ENCODE measurements at regions not wholly inside any gene's neighbourhood (a gene's known extent, or its start where the extent isn't known, plus 50 kb on each side); places are given as distances from the start of the nearest gene placed in this dataset.
"Not testable (repeated sequence)": the region's sequence is repeated elsewhere in the genome, so short reads cannot be mapped to it uniquely, and the experiment has no call there.

- no peak for DNase-seq (ENCODE audit: low read depth)
Observed at GRCh38 chr3:139095803-139096466, 51.2 kb upstream of the PRR23C start.

- no peak for DNase-seq (ENCODE audit: low read depth)
Observed at GRCh38 chr3:139096670-139097069, 52.0 kb upstream of the PRR23C start.

GRCh38 chr3:139098391-139098790, 53.7 kb upstream of the PRR23C start:
- no peak for DNase-seq (ENCODE audit: low read depth)

- DNase-seq (ENCODE audit: low read depth), result no peak
Observed at GRCh38 chr3:139099968-139100817, 55.5 kb upstream of the PRR23C start.

- DNase-seq (ENCODE audit: low read depth), result no peak
Observed at GRCh38 chr3:139100821-139101220, 56.1 kb upstream of the PRR23C start.

- DNase-seq (ENCODE audit: low read depth), result no peak
Observed at GRCh38 chr3:139101396-139101795, 56.7 kb upstream of the PRR23C start.

GRCh38 chr3:139103484-139103883, 58.8 kb upstream of the PRR23C start:
- DNase-seq (ENCODE audit: low read depth), result no peak

- DNase-seq (ENCODE audit: low read depth), result no peak
Observed at GRCh38 chr3:139104062-139104461, 59.4 kb upstream of the PRR23C start.

GRCh38 chr3:139105154-139105702, 60.5 kb upstream of the PRR23C start:
- no peak for DNase-seq (ENCODE audit: low read depth)

- no peak for DNase-seq (ENCODE audit: low read depth)
Observed at GRCh38 chr3:139106013-139106932, 61.6 kb upstream of the PRR23C start.

GRCh38 chr3:139107424-139108252, 62.9 kb upstream of the PRR23C start:
- DNase-seq (ENCODE audit: low read depth), result no peak

- no peak for DNase-seq (ENCODE audit: low read depth)
Observed at GRCh38 chr3:139108253-139108969, 63.7 kb upstream of the PRR23C start.

- no peak for DNase-seq (ENCODE audit: low read depth)
Observed at GRCh38 chr3:139109271-139109670, 64.6 kb upstream of the PRR23C start.

GRCh38 chr3:139110072-139110830, 65.6 kb upstream of the PRR23C start:
- DNase-seq (ENCODE audit: low read depth), result no peak

- DNase-seq (ENCODE audit: low read depth), result not testable (repeated sequence)
Observed at GRCh38 chr3:139110929-139111328, 66.2 kb upstream of the PRR23C start.

- peak; percentile 18 for DNase-seq (ENCODE audit: low read depth)
Observed at GRCh38 chr3:139111392-139112229, 66.9 kb upstream of the PRR23C start.

GRCh38 chr3:139112230-139112558, 67.5 kb upstream of the PRR23C start:
- DNase-seq (ENCODE audit: low read depth), result no peak

GRCh38 chr3:139113231-139113992, 68.7 kb upstream of the PRR23C start:
- DNase-seq (ENCODE audit: low read depth), result no peak
